ENCODE measurements at regions not wholly inside any gene's neighbourhood (a gene's known extent, or its start where the extent isn't known, plus 50 kb on each side); places are given as distances from the start of the nearest gene placed in this dataset.

- TF ChIP-seq CTCF (IDR thresholded peaks at IDR 0.05) (no peak), POLR2A (IDR thresholded peaks at IDR 0.05) (no peak), EP300 (IDR thresholded peaks at IDR 0.05) (no peak)
Observed at GRCh38 chr11:129287920-129288319, 87.7 kb upstream of the BARX2 start.
